Adrenal gland (tissue), 5 donors: ENCODE measurements at regions not wholly inside any gene's neighbourhood (a gene's known extent, or its start where the extent isn't known, plus 50 kb on each side); places are given as distances from the start of the nearest gene placed in this dataset.

Experiments
- CTCF ChIP-seq, 6 experiments: fragments of 450-650 bp in 4 of 6; fragments of 200-600 bp in 2 of 6; sonication (generic) in 1 of 6; IDR thresholded peaks; 1 replicate in 5 of 6; 2 replicates in 1 of 6; pipeline versions ENCODE4 v1.5.1 to v1.8.0; 2016 to 2021; ENCODE audit warnings: antibody characterized with exemption in 6 of 6, mild to moderate bottlenecking in 2 of 6, moderate library complexity in 1 of 6
- POLR2A ChIP-seq, 2 donors: fragments of 450-650 bp; IDR thresholded peaks; one replicate each; pipeline ENCODE4 v1.6.1; 2017; ENCODE audit warnings: antibody characterized with exemption in 2 of 2, mild to moderate bottlenecking in 2 of 2, moderate library complexity in 1 of 2
- donor health status: DM: no; HTN: no; CAD: no.

- TF ChIP-seq CTCF (IDR thresholded peaks at IDR 0.05) = no peak
- no peak for TF ChIP-seq POLR2A (IDR thresholded peaks at IDR 0.05)
These were observed 135.8 kb downstream of the ZNF621 start for GRCh38 chr3:40660554-40660953.
